H1 (cell line): ENCODE measurements at regions not wholly inside any gene's neighbourhood (a gene's known extent, or its start where the extent isn't known, plus 50 kb on each side); places are given as distances from the start of the nearest gene placed in this dataset.

Experiments used
- CTCF ChIA-PET: fragments of 300-600 bp; sonication (Branson Sonifier 250); formaldehyde crosslinking; loops from one replicate; lab custom pipeline; 2021; ENCODE audit not compliant: partially characterized antibody; lab: Charles Lee
- POLR2A ChIA-PET: fragments of 300-600 bp; sonication (Branson Sonifier 250); formaldehyde crosslinking; loops from one replicate; lab custom pipeline; 2021; ENCODE audit warnings: inconsistent platforms; ENCODE audit not compliant: partially characterized antibody; lab: Charles Lee
- DNase-seq, 2 experiments: peaks; one replicate each; pipeline versions ENCODE4 v3.0.0 to v3.0.0-alpha.2; 2010 to 2022; ENCODE audit warnings: low spot score in 2 of 2, low read depth in 1 of 2, mixed read lengths in 1 of 2
- FAIRE-seq: peaks from 2 replicates; lab custom pipeline; 2011; peaks lifted over from hg19 to GRCh38; lab: Jason Lieb, UNC
- H2AFZ ChIP-seq: 2 replicates; pipeline ENCODE4 v1.8.1; 2012; ENCODE audit warnings: low read length, inconsistent platforms
- H2AK5ac ChIP-seq: 2 replicates; pipeline ENCODE4 v1.6.1; 2013; ENCODE audit warnings: low read depth, low read length
- H2BK120ac ChIP-seq: replicated peaks from 2 replicates; pipeline ENCODE3; 2013; ENCODE audit warnings: low read depth, low read length, inconsistent platforms
- H2BK12ac ChIP-seq: 2 replicates; pipeline ENCODE4 v1.6.1; 2013; ENCODE audit warnings: low read depth, low read length
- H2BK15ac ChIP-seq: 2 replicates; pipeline ENCODE4 v1.6.1; 2013; ENCODE audit warnings: low read length
- H2BK20ac ChIP-seq: 2 replicates; pipeline ENCODE4 v1.6.1; 2013; ENCODE audit warnings: low read length
- H2BK5ac ChIP-seq: 2 replicates; pipeline ENCODE4 v1.6.1; 2013; ENCODE audit warnings: low read depth, low read length
- H3K14ac ChIP-seq: 2 replicates; pipeline ENCODE4 v1.6.1; 2013; ENCODE audit warnings: inconsistent platforms; ENCODE audit not compliant: insufficient read length
- H3K18ac ChIP-seq: 2 replicates; pipeline ENCODE4 v1.6.1; 2013; ENCODE audit warnings: low read length; ENCODE audit errors: extremely low read depth
- H3K23ac ChIP-seq: 2 replicates; pipeline ENCODE4 v1.6.1; 2013; ENCODE audit warnings: inconsistent platforms; ENCODE audit not compliant: insufficient read length
- H3K23me2 ChIP-seq: 2 replicates; pipeline ENCODE4 v1.6.1; 2013; ENCODE audit warnings: low read depth, low read length
- H3K27ac ChIP-seq: 2 replicates; pipeline ENCODE4 v1.6.1; 2011; ENCODE audit warnings: low read depth, low read length, inconsistent platforms
- H3K27me3 ChIP-seq, 4 experiments: replicated peaks in 1 of 4; 1 replicate in 1 of 4; 2 replicates in 3 of 4; pipeline versions ENCODE4 v1.6.1 to v1.8.1; 2011 to 2013; ENCODE audit warnings: low read length in 3 of 4, mild to moderate bottlenecking in 3 of 4, inconsistent platforms in 2 of 4, mixed read lengths in 2 of 4, moderate library complexity in 1 of 4; ENCODE audit not compliant: control insufficient read depth in 3 of 4, insufficient read depth in 3 of 4; ENCODE audit errors: extremely low read depth in 1 of 4
- H3K36me3 ChIP-seq, 4 experiments: 2 replicates each; pipeline versions ENCODE4 v1.6.1 to v1.8.1; 2011 to 2013; ENCODE audit warnings: mild to moderate bottlenecking in 4 of 4, low read length in 3 of 4, moderate library complexity in 2 of 4, control low read depth in 1 of 4, inconsistent platforms in 1 of 4; ENCODE audit not compliant: insufficient read depth in 4 of 4, control insufficient read depth in 2 of 4
- H3K4ac ChIP-seq: replicated peaks from 2 replicates; pipeline ENCODE3; 2013; ENCODE audit warnings: low read length, low read depth, mixed read lengths, inconsistent platforms; ENCODE audit not compliant: insufficient read length
- H3K4me1 ChIP-seq, 4 experiments: replicated peaks in 1 of 4; 1 replicate in 1 of 4; 2 replicates in 3 of 4; pipeline versions ENCODE4 v1.6.1 to v1.8.1; 2011 to 2013; ENCODE audit warnings: low read length in 3 of 4, inconsistent platforms in 2 of 4, mixed read lengths in 1 of 4; ENCODE audit not compliant: insufficient read depth in 4 of 4, control insufficient read depth in 3 of 4
- H3K4me2 ChIP-seq, 2 experiments: 2 replicates each; pipeline versions ENCODE4 v1.6.1 to v1.8.1; 2011 to 2013; ENCODE audit warnings: low read depth in 2 of 2, low read length in 2 of 2, control low read depth in 1 of 2, inconsistent platforms in 1 of 2, mild to moderate bottlenecking in 1 of 2; ENCODE audit not compliant: insufficient read depth in 1 of 2
- H3K4me3 ChIP-seq, 4 experiments: fragments of 200-600, 300-600 bp in 1 of 4; sonication (generic), shearing (Covaris generic), sonication (Bioruptor Twin) in 1 of 4; 2 replicates each; pipeline versions ENCODE4 v1.5.1 to v1.8.1; 2011 to 2016; ENCODE audit warnings: low read length in 4 of 4, low read depth in 3 of 4, control low read depth in 2 of 4, inconsistent platforms in 2 of 4, mild to moderate bottlenecking in 2 of 4, mixed read lengths in 1 of 4, moderate library complexity in 1 of 4; ENCODE audit not compliant: insufficient read depth in 2 of 4; ENCODE audit errors: extremely low read depth in 1 of 4
- H3K56ac ChIP-seq: replicated peaks from 2 replicates; pipeline ENCODE3; 2013; ENCODE audit warnings: low read depth, mild to moderate bottlenecking, mixed read lengths, low read length, inconsistent platforms; ENCODE audit not compliant: insufficient read length
- H3K79me1 ChIP-seq: 2 replicates; pipeline ENCODE4 v1.6.1; 2013; ENCODE audit warnings: low read depth, low read length, control low read depth
- H3K79me2 ChIP-seq, 2 experiments: 2 replicates each; pipeline versions ENCODE4 v1.6.1 to v1.8.1; 2012 to 2013; ENCODE audit warnings: low read length in 2 of 2, mild to moderate bottlenecking in 2 of 2, inconsistent platforms in 1 of 2; ENCODE audit not compliant: insufficient read depth in 2 of 2, control insufficient read depth in 1 of 2
- H3K9ac ChIP-seq, 4 experiments: replicated peaks in 1 of 4; 1 replicate in 1 of 4; 2 replicates in 3 of 4; pipeline versions ENCODE4 v1.6.1 to v1.8.1; 2011 to 2013; ENCODE audit warnings: low read depth in 3 of 4, low read length in 3 of 4, control low read depth in 2 of 4, mild to moderate bottlenecking in 2 of 4, moderate library complexity in 2 of 4, inconsistent platforms in 1 of 4; ENCODE audit errors: extremely low read depth in 1 of 4
- H3K9me3 ChIP-seq, 2 experiments: 2 replicates each; pipeline versions ENCODE4 v1.6.1 to v1.8.1; 2012 to 2013; ENCODE audit warnings: mild to moderate bottlenecking in 2 of 2, moderate library complexity in 2 of 2, control low read depth in 1 of 2, inconsistent platforms in 1 of 2, low read depth in 1 of 2, low read length in 1 of 2, mixed read lengths in 1 of 2; ENCODE audit not compliant: insufficient read depth in 2 of 2
- H4K20me1 ChIP-seq, 2 experiments: replicated peaks in 1 of 2; 2 replicates each; pipeline versions ENCODE3 to v1.8.1; 2011 to 2013; ENCODE audit warnings: inconsistent platforms in 2 of 2, low read length in 2 of 2, mild to moderate bottlenecking in 1 of 2; ENCODE audit not compliant: insufficient read depth in 2 of 2, control insufficient read depth in 1 of 2
- H4K5ac ChIP-seq: 2 replicates; pipeline ENCODE4 v1.6.1; 2013; ENCODE audit warnings: low read length, low read depth, mixed read lengths, inconsistent platforms; ENCODE audit not compliant: insufficient read length
- H4K8ac ChIP-seq: 2 replicates; pipeline ENCODE4 v1.8.0; 2013; ENCODE audit warnings: mild to moderate bottlenecking, moderate library complexity, low read length, inconsistent platforms; ENCODE audit not compliant: insufficient read depth; ENCODE audit errors: extremely low read depth
- H4K91ac ChIP-seq: replicated peaks from 2 replicates; pipeline ENCODE3; 2013; ENCODE audit warnings: low read length, mixed read lengths, inconsistent platforms; ENCODE audit not compliant: insufficient read length
- ASH2L ChIP-seq: fragments of 200-600, 300-600 bp; sonication (generic); IDR thresholded peaks from one replicate; pipeline ENCODE4 v1.7.1; 2017; ENCODE audit warnings: low read length
- EGR1 ChIP-seq: IDR thresholded peaks from 2 replicates; pipeline ENCODE4 v1.6.1; 2011; ENCODE audit warnings: low read depth, low read length, borderline replicate concordance
- SIN3A ChIP-seq, 2 experiments: IDR thresholded peaks in 1 of 2; conservative IDR thresholded peaks in 1 of 2; 2 replicates each; pipeline ENCODE4 v1.6.1; 2011 to 2012; ENCODE audit warnings: low read length in 2 of 2, improper control_type of control experiment in 1 of 2, low read depth in 1 of 2, mild to moderate bottlenecking in 1 of 2
- SP4 ChIP-seq: IDR thresholded peaks from 2 replicates; pipeline ENCODE4 v1.6.1; 2012; ENCODE audit warnings: low read length, inconsistent platforms
- TEAD4 ChIP-seq: IDR thresholded peaks from 2 replicates; pipeline ENCODE4 v1.6.1; 2012; ENCODE audit warnings: low read depth, low read length, inconsistent platforms, mixed read lengths
- WGBS, 2 experiments: shearing (Covaris generic) in 1 of 2; methylation state at CpG; one replicate each; pipeline versions ENCODE4 v1.1.6 to v1.1.7; 2013 to 2015; ENCODE audit warnings: low lambda C conversion rate in 2 of 2, mixed read lengths in 2 of 2, inconsistent platforms in 1 of 2, low coverage in 1 of 2, missing lambda C conversion rate in 1 of 2; ENCODE audit not compliant: insufficient replicate concordance in 2 of 2, insufficient coverage in 1 of 2, insufficient read length in 1 of 2; ENCODE audit errors: extremely low coverage in 1 of 2, missing lambda C conversion rate in 1 of 2; 5-methylcytosine and 5-hydroxymethylcytosine counted together

DNA sequence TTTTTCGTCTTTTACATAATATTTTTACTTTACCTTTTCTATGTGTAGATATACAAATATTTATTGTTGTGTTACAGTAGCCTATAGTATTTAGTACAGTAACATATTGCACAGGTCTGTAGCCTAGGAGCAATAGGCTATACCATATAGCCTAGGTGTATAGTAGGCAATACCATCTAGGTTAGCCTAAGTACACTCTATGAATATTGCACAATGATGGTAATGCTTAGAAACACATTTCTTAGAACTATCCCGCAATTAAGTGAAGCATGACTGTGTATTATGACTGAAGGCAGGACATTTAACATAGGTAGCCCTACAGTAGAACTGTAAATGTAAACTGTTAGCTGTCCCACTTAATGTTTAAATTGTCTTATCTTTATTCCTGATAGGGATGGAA, 964.3 kb downstream of the SLITRK1 start:
- FAIRE-seq (no peak), DNase-seq (no peak)
- no peak for TF ChIP-seq EGR1
- no peak for TF ChIP-seq ASH2L
- no peak for TF ChIP-seq SIN3A (conservative IDR thresholded peaks at IDR 0.05 in 1 of 2, IDR thresholded peaks at IDR 0.05 in 1 of 2; ENCODE audit: low read depth in 1 of 2, low read length in 2 of 2)
- TF ChIP-seq SP4 = no peak
- TF ChIP-seq TEAD4 = no peak
- no peaks in the 10 kb centered on the region for H3K4me1 ChIP-seq
- no peak overlapping the region for H3K18ac ChIP-seq
- no peak overlapping the region for H3K27ac ChIP-seq
- H3K14ac ChIP-seq = no peak overlapping the region
- H3K4me3 ChIP-seq = no peak overlapping the region
- no peaks in the 10 kb centered on the region for H4K20me1 ChIP-seq
- no peaks in the 10 kb centered on the region for H3K9me3 ChIP-seq
- H3K56ac ChIP-seq = no peak overlapping the region
- H2BK5ac ChIP-seq = no peak overlapping the region
- H2AFZ ChIP-seq = no peak overlapping the region
- no peaks in the 10 kb centered on the region for H3K36me3 ChIP-seq
- no peak overlapping the region for H4K8ac ChIP-seq
- H3K23ac ChIP-seq = no peak overlapping the region
- no peak overlapping the region for H2BK120ac ChIP-seq
- no peak overlapping the region for H4K91ac ChIP-seq
- ChIA-PET CTCF (no interaction called here), POLR2A (no interaction called here)
- WGBS, 2 experiments = 85% methylated on average over 2 of the region's 2 CpGs; no CpG with 5 or more reads in 1 of the 2 experiments
- no peaks in the 10 kb centered on the region for H3K27me3 ChIP-seq
- no peaks in the 10 kb centered on the region for H3K79me1 ChIP-seq
- H2BK20ac ChIP-seq = no peak overlapping the region
- H2AK5ac ChIP-seq = no peak overlapping the region
- no peak overlapping the region for H3K4ac ChIP-seq
- H3K79me2 ChIP-seq = no peaks in the 10 kb centered on the region
- H3K4me2 ChIP-seq = no peak overlapping the region
- no peak overlapping the region for H3K9ac ChIP-seq
- no peak overlapping the region for H2BK12ac ChIP-seq
- H2BK15ac ChIP-seq = no peak overlapping the region
- H4K5ac ChIP-seq = no peak overlapping the region
- H3K23me2 ChIP-seq = no peaks in the 10 kb centered on the region
